GM18868 (cell line): ENCODE measurements at regions not wholly inside any gene's neighbourhood (a gene's known extent, or its start where the extent isn't known, plus 50 kb on each side); places are given as distances from the start of the nearest gene placed in this dataset.

ENCODE experiments used
- ATAC-seq: cut with Tn5 transposase; IDR thresholded peaks from one replicate; pipeline ENCODE4 v1.9.1; 2021; ENCODE audit warnings: mild to moderate bottlenecking, moderate library complexity; ENCODE audit not compliant: unreplicated experiment

DNA sequence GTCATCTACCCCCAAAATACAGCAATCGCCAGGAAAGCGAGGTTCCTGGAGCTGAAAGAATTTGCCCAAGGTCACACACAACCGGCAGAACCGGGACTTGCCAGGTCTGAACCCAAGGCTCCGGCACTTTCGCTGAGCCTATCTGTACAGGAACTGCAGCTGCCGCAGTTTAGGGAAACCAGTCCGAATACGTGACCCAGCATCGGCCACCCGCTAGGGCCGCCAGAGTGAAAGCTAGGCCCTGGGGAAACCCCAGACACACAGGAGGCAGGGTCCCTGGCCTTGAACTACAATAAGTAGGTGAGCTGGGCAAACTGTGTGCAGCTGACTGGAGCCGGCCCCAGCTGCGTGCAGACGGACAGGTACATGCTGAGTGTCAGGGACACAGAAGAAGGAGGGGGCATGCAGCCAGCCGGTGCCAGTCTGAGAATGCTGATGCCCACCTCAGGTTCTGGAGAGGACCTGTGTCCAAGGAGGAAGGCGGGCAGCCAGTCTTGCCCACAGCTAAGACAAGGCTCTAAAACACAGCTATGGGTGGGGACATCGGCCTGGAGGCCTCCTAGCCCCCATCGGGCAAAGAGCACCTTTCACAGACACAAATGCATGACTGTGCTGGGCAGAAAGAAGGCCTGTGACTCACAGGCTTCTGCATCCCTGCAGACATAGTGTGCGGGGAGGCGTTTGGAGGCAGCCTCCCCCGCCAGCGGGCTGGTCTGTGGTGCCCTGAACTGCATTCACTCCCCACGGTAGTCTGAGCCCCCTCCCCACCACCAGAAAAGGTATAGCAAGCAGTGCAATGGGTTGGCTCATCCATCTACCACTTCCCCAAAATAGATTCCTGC lies 107.4 kb upstream of the ID2 start:
- ATAC-seq, result peak; percentile 61

DNA sequence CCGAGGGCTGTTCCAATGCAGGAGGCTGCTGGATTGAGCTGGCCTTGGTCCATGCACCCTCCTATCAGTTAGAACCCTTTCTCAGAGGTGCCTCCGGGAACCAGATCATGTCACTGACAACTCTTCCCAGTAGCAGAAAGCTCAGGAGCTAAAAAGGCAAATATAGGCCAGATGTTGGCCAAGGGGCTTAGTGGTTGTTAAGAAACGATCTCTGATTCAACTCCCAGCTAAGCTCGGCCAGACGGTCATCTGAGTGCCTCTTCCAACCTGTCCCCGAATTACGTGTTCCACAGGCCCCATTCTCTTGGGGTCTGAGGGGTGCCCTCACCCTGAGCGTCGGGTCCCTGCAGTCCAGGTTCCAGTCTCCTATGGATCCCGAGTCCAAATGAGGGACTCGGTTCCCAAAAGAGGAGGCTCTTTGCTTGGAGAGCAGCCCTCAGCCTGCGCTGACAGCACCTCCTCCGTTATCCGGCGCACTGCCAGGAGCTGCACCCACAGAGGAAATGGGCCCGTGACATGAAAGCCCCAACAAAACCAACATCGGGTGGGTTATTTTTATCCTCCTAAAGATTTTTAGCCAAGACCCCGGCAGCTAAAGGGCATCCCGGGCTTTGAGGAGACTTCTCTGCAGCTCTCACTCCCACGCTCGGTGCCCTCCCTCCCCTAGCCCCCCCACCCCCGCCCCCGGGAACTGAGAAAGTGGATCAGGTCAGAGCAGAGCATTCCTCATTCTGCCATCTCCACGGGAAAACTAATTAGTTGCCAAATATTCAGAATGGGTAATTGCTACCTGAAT lies 106.6 kb upstream of the ID2 start:
- ATAC-seq, result peak; percentile 36

DNA sequence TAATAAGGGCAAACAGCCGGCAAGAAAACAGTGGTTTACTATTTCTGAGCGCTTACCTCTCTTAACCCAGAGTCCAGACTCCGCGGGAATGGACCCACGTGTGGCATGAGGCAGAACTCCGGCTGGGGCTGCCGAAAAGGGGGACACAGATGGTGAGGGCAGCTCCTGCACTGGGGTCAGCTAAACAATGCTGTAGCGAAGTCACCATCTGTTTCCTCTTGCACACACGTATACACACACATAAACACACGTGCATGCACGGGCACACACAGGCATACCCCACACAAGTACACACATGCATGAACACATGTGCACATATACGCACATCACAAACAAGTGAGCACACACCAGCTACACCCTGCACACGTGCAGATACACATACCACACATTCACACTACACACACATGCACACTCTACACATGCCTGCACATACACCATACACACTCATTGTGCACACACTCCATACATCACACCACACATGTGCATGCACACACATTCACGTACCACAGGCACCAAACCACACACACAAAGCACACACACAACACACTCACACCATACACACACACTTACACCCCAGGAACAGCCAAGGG lies 105.9 kb upstream of the ID2 start:
- ATAC-seq, result no peak

DNA sequence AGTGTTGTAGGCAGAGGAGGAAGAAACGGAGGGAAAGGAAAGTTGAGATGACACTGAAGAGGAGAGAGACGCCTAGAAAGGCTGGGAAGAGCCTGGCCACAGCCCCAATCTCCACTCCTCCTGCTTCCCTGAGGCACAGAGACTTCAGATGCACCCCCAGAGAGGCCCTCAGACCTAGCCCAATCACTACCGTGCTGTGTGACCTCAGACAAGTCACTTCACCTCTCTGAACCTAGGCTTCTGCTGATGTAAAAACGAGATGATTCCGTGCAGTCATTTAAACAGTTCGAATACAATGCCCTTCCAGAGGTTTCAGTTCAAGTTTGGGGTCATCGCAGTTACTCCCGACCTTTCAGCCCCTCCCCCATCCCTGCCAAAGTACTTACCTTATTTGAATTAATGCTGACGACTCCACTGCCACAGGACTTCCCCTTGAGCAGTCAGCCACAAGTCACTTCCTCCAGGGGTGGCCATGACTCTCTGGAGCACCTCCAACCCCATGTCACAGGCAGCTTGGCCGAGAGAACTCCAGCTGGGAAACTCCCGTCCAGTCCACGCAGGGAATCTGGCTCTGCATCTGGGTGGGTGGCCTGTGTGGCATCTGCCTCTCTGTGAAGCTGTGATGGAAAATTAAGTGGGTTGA lies 105.2 kb upstream of the ID2 start:
- ATAC-seq, result peak; percentile 36

DNA sequence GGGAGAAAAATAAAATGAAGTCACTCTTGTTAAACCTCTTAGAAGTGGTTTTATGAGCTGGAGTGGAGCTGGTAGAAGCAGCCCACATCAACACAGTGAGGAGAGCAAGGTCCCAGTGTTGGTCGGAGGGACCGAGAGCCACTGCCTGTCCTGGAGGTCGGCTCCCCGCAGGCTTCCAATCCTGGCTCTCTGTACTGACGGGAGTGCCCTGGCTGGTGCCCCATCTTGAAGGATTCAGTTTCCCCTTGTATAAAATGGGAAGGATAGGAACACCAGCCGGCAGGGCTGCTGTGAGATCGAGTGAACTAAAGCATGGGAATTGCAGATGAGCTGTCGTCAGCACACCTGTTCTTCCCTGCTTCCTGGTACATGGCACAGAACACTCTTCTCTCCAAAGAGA lies 104.3 kb upstream of the ID2 start:
- no peak for ATAC-seq

DNA sequence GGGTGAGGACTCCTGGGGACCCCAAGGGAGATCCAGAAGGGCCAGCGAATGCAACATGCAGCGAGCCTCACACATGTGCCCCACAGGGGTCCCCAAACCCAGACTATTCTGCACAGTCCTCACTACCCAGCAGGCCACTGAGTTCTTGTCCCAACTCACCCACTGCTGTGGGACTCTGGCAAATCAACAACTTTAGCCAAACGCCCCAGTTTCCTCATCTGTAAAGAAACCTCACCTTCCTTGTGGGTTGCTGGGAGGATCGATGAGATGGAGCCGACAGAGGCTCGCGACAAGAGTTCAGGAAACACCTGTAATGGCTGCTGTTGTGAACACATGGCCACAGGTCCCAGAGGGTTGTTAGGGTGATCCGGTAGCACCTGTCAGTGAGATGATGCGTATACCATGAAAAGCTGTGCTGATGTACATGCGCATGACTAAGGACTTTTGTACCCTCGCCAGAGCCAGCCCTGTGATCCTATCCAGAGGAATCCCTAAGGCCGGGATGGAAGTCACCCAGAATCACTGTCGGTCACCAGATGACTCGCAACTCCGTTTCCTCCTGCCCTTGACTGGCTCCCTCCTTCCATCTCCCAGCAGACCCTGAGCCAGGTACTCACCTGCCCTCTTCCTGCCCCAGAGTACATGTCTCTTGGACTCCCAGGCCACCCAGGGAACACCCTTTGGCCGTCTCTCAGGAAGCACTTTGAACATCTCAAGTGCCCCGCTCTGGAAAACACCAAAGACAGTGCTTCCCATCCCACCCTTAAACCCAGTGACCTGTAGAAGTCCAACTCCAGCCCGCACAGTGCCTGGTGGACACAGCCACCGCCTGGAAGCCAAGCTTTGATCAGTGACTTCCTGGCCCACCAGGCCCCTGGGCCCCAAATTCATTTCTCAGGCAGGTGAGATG lies 103.3 kb upstream of the ID2 start:
- ATAC-seq, result no peak

DNA sequence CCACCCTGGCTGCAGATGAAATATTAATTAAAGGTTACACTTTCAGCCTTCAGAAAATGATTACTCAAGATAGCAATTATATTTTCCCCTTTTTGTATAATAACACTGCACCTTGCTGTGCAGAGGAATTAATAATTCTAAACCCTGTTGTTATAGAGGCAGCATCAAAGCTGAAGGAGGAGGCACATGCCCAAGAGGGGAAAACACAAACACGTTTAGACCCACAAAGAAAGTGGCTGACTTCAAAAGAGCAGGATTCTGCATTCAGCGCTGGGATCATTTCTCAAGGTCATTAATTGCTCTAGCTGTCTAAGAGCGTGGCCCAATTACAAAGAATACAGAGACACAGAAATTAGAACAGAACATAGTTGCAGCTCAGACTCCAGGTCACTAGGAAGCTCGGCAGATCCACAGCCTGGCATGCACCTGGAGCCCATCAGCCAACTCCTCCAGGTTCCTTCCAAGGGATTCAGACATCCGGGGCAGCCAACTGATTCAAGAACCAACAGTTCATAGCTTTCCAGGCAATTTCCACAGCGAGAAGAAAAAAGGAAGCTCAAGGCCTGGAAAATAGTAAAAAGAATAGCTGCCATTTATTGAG lies 102.3 kb upstream of the ID2 start:
- ATAC-seq, result no peak

DNA sequence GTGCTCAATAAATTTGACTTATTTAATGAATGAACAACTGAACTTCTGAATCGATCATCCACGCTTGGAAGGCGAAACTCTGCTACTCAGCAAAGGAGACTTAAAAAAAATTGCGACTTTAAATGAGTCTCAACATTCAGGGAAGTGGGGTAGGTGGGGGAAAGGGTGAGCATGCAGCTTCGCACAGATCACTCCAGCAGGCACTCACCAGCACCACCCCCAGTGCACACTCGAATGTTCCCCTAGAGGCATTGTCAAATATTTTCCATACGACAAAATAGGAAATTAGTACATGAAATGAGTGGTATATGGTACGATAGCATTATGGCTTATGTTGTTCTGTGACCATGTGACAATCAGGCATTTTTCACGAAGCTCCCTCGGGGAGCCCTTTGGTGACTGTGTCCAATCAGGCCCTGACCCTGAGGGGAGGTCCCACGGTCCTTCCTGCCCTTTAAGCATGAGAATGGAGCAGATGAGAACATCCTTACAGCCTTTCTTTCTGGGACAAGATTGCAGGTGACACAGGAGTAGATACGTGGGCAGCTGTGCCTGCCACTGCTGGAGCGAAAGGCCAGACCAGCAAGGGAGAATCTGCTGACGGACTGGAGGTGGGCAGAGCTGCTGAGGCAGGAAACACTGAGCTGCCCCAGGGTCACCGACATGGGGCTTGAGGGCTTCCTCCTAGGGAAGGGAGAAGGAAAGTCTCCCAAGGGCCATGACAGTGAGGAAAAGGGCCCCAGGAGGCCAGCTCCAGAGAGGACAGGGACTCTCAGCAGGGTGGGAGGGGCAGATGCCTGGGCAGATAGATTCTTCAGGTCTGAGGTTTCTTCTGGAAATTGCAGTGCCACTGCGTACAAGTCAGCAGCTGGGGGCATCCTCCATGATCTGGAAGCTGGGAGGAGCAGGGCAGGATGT lies 101.3 kb upstream of the ID2 start:
- ATAC-seq, result no peak

DNA sequence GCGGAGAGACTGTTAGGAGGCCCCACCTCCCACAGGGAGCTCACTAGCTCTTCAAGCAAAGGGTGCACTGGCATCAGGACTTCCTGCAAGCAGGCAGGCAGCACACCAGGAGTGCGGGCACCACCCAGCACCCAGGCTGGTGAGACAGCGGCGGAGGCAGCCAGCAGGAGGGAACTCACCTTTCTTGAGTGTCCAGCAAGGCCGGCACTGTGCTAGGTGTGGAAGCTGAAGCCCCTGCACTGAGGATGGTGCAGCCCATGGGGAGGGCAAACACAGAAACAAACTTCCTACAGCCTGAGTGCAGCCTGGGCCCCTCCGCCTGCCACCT lies 100.7 kb upstream of the ID2 start:
- no peak for ATAC-seq

DNA sequence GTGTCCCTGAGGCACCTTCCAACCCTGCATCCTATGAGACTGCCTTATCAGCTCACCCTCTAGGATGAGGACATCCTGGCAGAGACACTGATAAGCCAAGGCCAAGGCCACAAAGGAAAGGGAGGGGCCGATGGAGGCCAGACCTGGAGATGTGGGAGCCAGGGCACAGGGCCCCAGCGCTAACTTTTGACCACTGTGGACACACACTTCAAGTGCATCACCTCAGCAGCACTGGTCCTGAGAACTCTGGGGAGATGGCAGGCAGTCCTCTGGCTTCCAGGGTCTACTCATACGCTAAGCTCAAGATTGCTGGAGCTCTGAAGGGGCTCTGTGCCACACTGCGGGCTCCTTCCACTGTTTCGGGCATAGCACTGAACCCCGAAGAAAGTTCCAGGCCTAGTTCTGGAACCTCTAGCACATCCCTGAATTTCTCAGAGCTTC lies 100.2 kb upstream of the ID2 start:
- no peak for ATAC-seq

DNA sequence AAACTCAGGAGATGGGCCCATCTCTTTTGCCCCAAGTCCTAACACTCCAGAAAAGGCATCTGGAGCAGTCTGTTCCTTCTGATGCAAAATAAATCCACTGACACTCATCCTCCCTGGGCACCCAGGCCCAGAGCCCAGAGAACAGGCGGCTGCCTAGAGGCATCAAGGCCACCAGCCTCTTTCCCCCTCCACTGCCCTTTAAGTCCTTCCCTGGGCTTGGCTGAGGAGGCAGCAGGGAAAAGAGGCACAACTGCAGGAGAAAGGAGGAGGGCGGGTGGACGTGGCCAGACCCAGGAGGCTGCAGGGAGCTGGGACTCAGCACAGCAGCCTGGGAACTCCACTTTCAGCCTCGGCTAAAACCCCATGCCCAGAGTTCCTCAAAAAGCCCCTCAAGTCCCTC lies 99.7 kb upstream of the ID2 start:
- no peak for ATAC-seq

DNA sequence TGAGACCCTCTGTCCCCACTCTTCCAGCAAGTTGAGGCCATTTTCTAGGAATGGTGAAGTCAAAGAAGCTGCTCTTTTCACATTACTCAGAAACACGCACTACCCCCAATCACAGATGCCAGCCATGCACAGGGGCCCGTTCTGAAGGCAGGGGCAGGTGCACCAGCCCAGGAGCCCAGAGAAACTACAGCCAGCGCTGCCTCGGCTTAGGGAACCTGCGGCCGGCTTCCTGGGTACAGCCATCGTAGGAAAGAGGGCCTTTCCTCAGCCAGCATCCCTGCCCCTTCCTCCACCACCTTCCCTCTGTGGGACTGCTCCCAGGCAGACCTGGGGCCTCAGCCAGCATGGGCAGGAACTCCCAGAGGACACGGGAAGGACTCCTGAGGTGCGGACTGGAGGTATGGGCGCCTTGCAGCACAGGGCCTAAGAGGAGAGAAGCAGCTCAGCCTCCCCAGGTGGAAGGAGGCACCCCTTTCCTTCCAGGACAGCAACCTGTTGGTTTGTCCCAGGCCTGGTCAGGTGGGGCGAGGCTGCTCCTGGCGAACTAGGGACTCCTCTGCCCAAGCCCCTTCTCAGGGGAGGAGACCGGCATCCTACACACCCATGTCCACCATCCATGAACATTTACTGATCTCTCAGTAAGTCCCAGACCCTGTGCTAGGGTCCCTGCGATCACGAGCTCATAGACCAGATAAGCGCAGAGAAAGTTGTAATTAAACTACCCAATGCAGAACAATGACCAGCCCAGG lies 99.0 kb upstream of the ID2 start:
- peak; percentile 2 for ATAC-seq

DNA sequence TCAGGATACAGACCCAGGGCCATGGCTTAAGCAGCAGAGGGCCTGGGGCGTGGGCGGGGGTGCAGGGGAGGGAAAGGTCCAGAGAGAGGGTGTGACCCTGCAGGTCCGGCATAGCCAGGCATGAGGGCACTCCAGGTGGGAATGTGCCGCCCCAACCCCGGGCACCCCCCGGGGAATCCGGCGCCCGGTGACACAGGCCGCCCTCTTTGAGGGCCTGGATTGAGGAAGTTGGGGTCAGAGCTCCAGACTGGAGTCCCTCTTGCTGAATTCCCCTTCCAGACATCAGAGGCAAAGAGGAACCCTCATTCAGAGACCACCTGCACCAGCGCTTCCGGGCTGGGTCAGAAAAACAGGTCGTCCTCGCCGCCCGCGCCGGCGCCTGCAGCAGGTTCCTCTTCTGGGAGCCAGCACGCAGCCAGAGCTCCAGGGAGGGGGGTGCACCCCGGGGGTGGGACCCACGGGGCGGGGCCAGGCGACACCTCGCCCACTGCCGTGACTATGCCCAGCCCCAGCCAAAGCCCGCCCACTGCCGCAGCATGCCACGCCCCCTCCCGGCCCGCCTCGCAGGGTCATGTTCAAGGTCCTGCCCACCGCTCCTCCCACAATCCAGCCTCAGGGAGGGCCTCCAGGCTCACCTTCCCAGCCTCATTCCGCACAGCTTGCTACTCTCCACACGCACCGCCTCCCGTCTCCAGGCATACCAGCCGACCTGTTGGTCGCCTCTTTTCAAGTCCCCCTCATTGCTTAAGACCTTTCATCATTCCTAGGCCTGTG lies 98.3 kb upstream of the ID2 start:
- peak; percentile 72 for ATAC-seq

DNA sequence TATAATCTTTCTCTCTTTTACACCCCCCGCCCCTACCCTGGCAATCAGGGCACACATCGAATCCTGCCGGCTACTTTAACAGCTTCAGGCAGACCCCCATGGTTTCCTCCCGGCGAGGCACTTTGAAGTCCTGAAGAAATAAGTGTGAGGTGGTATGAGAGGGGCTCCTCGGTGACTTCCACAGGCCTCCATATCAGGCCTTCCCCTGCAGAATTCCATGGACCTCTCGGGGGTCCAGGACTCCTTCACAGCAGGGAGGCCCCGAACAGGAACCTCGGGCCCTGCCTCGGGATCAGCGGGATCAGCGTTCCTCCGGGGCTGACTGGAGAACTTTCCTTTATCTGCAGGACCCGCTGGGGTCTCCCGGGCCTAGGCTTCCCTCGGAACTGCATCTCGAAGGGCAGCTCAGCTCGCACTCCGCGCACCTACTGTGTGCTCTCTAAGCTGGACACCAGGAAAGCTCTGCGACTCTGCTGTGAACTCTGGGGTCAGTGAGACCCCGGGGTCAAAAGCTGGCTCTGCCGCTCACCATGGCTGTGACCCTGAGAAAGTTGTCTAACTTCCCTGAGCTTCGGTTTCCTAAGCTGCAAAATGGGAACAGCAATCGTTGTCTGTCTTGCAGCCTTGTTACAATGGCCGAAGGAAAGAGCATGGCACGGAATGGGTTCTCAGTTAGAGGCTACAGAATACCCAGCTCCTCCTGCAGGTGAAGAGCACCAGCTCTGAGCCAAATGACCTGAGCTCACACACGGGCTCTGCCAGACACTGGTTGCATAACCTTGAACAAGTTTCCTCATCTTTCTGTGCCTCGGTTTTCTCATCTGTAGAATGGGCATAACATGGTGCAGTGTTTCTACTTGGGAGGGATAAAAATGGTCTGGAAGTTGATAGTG lies 97.4 kb upstream of the ID2 start:
- ATAC-seq, result no peak

DNA sequence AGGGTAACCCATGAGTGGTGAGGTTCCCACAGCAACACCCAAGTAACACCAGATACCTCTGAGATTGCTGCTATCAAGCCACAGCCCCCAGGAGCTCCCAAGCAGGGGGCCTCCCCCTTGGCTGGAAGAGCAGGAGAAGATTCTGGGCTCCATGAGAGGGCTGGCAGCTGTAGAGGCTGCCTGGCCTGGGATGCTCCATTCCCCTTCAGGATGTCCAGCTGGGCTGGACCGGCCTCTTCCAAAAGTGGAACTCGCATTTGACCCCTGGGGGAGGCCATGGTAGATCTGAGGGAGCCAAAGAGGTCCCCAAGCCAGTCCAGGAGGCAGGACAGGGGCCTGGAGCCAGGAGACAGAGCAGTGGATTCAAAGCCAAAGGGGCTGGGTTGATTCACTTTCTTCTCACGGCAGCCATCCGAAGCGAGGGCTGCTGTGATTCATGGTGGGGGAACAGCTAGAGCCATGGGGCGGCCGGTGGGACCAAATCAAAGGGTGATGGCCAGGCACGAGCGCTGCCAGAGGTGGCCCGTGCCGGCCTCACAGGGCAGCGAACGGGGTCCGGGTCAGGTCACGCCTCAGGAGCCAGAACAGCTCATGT lies 95.3 kb upstream of the ID2 start:
- peak; percentile 4 for ATAC-seq

DNA sequence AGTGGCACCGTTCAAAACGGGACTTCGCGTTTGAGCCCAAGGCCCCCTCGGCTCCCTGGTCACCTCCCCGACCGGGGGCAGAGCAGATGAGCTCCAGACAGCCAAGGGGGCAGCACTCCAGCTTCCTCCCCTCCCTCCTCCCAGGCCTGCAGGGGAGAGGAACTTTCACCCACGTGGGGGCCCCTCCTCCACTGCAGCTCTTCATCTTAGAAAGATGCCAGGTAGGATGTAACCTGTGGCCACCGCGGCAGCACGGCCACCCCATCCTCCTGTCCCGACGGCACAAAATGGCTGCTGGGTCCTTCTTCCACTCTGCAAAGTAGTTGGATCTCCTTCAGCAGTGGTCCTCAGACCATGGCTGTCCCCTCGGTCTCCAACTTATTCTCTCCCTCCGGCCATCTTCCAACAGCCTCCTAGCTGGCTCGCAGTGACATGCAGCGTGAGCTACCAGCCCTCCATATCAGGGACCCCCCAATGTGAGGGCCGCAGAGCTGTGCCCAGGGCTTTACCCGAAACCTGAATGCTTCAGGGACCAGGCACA lies 94.5 kb upstream of the ID2 start:
- no peak for ATAC-seq
